Head of caudate nucleus (tissue), 42 donors: ENCODE measurements at regions not wholly inside any gene's neighbourhood (a gene's known extent, or its start where the extent isn't known, plus 50 kb on each side); places are given as distances from the start of the nearest gene placed in this dataset.

Experiments used
- DNase-seq, 42 donors: peaks; one replicate each; pipeline versions ENCODE4 v3.0.0 to v3.0.0-alpha.2; 2020 to 2021; ENCODE audit warnings: mixed read lengths in 7 of 42
- intact Hi-C: fragments of 100-400 bp; cut with DNase I; formaldehyde crosslinking; loops from one replicate; pipeline ENCODE4 v1.15.0; 2022

DNA sequence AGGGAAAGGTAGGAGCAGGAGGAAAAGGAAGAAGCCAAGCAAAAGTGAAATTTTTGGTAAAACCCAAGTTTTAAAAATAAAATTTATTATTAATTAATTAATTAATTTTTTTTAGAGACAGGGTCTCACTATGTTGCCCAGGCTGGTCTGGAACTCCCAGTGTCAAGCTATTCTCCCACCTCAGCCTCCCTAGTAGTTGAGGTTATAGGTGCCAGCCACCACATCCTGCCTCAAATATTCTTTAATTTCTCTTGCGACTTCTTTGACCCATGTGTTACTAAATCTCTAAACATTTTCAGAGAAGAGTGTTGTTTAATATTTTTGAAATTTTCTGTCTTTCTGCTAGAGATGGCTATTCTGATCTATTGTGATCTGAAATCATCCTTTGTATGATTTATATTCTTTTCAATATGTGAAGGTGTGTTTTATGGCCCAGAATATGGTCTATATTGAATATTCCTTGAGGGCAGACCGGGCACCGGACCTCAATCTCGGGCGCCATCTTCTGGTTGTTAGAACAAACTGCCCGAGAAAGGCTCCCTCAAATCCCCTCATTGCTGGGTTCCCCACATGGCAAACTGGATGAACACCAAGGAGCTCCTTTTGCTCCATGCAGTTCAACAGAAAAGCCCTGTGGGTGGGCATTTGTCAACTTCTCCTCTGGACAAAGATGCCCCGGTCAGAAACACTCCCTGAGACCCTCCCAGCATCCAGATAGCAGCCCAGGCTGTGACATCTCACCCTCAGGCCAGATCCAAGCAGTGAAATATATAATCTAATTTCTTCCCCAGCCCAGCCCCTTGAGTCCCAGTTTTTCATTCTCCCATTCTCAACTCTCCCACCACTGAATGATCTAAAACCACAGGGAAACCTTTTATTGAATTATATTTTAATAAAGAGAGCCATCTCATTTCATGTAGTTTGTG, 110.5 kb downstream of the ASCL4 start:
- intact Hi-C loops: loop anchor here (10.0 kb wide), 1 partner anchor 120 kb away; the partner anchor contains the start of gene PRDM4
- DNase-seq: peak; percentile 23 to 81 (median 52)

DNA sequence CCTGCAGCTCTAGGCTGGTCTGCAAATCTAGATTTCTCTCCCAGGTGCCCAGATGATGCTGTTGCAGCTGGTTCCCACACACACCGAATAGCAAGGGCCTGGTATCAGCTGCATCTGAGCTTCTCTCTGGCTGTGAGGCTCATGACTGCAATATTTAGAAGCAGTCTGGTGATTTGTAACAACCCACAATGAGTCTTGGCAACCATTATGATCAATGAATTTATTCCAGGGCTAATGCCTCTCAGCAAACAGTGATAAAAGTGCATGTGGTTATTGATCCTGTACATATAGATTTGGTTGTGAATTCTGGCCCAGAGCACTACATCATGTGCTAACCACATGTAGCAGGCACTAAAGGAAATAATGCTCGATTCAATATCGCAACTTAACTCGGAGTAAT, 114.3 kb downstream of the ASCL4 start:
- DNase-seq: no peak
- intact Hi-C loops: loop anchor here (10.0 kb wide), 1 partner anchor 124 kb away; the partner anchor contains the start of gene PRDM4

- DNase-seq: peak in 1 of 42 donors; percentile 15
- intact Hi-C loops: no loop called here
Observed at GRCh38 chr12:107891967-107892366, 117.5 kb downstream of the ASCL4 start.

DNA sequence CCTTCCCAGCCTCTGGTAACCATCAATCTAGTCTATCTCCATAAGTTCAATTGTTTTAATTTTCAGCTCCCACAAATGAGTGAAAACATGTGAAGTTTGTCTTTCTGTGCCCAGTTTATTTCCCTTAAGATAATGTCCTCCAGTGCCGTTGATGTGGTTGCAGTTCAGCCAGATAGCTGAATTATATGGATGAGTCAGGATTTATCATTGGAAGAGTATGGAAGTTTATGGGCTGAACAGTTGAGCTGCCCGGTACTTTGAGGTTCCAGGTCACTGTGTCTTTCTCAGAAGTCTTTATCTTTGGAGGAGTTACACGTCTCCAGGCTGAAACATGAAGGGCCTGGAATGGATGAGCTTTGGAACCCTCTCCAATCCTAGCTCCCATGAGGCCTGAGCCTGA, 120.1 kb downstream of the ASCL4 start:
- DNase-seq: no peak
- intact Hi-C loops: no loop called here

GRCh38 chr12:107895966-107896365, 121.5 kb downstream of the ASCL4 start:
- DNase-seq: no peak
- intact Hi-C loops: no loop called here

GRCh38 chr12:107900588-107900987, 126.1 kb downstream of the ASCL4 start:
- no peak for DNase-seq
- intact Hi-C loops: no loop called here

DNA sequence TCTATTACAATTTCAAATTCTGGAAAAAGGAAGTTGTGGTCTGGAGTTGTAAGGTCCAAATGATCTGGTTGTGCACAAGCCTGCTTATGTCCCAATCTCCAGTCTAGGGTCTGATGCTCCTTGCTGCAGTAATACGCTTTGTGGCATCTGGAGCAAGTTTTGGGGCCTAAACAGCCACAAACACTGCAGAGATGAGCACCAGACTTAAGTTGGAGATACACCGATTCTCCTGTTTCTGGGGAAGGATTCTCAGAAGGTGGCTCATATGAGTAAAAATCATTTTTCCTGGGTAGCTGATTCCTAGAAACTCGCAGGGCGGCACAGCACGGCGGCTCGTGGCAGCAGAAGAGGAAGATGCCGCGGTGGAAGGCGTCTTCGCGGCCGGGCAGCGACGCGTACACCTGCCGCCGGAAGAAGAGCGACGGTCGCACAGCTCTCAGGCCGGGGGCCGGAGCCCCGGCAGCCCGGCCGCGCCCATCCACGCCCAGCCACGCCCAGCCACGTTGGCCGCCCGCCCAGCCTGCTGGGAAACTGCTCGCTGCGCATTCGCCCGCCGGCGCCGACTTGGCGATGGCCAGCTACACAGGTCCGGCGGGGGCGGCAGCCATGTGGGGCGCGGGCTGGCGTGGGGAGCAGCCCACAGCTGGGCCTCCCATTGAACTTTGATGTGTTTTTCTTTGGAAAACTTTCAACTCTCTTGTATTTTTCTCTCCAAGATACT, 129.0 kb downstream of the ASCL4 start:
- peak in 39 of 42 donors; percentile 10 to 78 (median 45) for DNase-seq
- intact Hi-C loops: no loop called here

- intact Hi-C loops: no loop called here
- DNase-seq: no peak
Observed at GRCh38 chr12:107906707-107907106, 132.2 kb downstream of the ASCL4 start.

DNA sequence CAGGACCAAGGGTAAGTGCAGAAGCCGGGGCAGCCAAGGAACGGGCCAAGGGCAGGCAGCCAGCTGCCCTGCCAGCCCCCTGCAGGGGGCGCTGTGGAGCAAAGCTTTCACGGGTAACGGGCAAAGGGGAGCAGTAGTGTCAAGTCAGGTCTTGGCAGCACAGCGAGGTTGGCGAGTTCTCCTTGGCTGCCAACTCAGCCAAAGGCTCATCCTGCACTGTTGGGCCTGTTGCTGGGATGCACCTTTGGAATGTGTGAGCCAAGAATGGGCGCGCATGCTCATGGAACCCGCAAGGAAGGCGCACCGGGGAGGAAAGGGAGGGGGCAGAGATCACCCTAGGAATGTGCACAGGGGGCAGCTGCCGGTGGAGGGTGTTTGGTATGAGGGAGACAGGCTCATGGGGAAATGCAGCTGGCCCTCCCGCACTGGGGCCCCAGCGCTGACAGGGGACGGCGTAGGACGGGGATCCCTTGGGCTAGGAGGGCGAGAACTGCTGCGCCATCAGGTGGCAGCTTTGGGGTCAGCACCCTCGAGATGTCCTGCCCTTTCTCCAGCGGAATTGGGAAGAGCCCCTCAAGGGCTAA, 138.0 kb downstream of the ASCL4 start:
- DNase-seq: peak; percentile 6 to 78 (median 49)
- intact Hi-C loops: loop anchor here (10.0 kb wide), 1 partner anchor 602 kb away; the partner anchor contains the start of gene FICD

DNA sequence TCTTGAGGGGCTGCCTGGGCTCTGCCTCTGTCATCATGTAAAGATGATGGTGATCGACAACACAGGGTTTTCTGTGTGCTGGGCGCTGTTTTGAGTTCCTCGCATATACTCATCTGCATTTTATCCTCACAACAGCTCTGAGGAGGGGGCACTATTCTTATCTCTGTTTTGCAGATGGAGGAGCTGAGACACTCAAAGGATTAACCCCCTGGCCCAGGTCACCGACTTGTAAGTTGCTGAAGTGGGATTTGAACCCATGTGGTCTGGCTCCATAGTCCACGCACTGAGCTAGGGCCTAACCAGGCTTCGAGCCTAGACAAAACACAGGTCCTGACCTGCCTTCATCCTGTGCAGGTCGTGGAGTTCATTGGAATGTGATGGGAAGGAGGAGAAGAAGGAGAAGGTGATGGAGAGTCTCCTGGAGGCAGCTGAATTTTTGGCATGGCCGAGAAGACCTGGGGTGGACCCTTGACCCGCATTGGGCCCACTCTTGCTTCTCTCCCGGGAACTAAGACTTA, 140.0 kb downstream of the ASCL4 start:
- intact Hi-C loops: loop anchor here (10.0 kb wide), 1 partner anchor 600 kb away; the partner anchor contains the start of gene FICD
- DNase-seq: no peak

GRCh38 chr12:107917912-107918800, 143.7 kb downstream of the ASCL4 start:
- DNase-seq: peak in 29 of 42 donors; percentile 5 to 66 (median 29)

GRCh38 chr12:107921062-107921461, 146.6 kb downstream of the ASCL4 start:
- no peak for DNase-seq
- intact Hi-C loops: no loop called here

More at GRCh38 chr12:107917912-107918800, 143.7 kb downstream of the ASCL4 start:
- intact Hi-C loops: loop anchor here (10.0 kb wide), 1 partner anchor 597 kb away; the partner anchor contains the start of gene FICD

- DNase-seq: no peak
- intact Hi-C loops: no loop called here
Observed at GRCh38 chr12:107925125-107925524, 150.6 kb downstream of the ASCL4 start.

DNA sequence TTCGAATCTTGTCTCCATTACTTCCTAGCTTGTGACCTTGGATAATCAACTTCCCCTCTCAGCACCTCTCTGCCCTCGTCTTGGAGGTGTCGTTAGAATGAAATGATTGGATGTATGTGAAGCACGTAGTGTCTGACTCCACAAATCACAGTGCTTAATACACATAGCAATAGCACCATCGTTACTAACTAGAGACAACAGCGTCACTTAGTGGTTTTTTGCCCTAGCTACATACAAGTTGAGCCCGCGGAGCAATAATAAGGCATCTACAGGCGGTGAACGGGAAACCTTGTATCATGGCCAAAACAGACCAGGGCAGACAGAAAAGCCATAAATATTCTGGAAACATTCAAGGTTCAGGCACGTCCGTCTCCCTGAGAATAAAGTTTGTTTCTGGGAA, 154.9 kb downstream of the ASCL4 start:
- intact Hi-C loops: no loop called here
- peak in 2 of 42 donors; percentile 6 to 13 for DNase-seq

DNA sequence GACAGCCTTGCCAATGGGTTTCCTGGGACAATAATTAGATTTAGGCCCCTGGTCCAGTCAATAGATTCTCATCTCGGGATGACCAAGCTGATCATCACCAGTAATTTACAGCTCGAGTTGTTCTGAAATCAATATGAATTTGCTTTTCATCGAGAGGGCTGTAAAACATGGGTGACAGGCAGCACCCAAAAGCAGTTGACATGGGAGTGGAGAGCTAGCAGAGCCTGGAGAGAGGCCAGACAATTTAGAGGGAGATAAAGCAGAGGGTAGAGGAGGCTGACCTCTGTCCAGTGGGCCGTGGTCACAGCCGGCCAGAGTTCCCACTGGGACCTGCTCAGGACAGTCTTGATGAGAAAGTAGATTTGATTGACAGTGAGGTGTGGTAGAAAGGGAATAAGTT, 157.3 kb downstream of the ASCL4 start:
- no peak for DNase-seq

GRCh38 chr12:107938446-107938845, 163.9 kb downstream of the ASCL4 start:
- no peak for DNase-seq
- intact Hi-C loops: no loop called here

More for the DNA sequence above, 157.3 kb downstream of the ASCL4 start:
- intact Hi-C loops: no loop called here

GRCh38 chr12:107948391-107948945, 174.0 kb downstream of the ASCL4 start:
- DNase-seq: no peak
- intact Hi-C loops: no loop called here

- intact Hi-C loops: no loop called here
- DNase-seq: no peak
Observed at GRCh38 chr12:107951024-107951423, 176.5 kb downstream of the ASCL4 start.
